ENCODE measurements at regions not wholly inside any gene's neighbourhood (a gene's known extent, or its start where the extent isn't known, plus 50 kb on each side); places are given as distances from the start of the nearest gene placed in this dataset.
A peak's percentile ranks its signal among the peaks of the same experiment; 100 is the strongest.

DNA sequence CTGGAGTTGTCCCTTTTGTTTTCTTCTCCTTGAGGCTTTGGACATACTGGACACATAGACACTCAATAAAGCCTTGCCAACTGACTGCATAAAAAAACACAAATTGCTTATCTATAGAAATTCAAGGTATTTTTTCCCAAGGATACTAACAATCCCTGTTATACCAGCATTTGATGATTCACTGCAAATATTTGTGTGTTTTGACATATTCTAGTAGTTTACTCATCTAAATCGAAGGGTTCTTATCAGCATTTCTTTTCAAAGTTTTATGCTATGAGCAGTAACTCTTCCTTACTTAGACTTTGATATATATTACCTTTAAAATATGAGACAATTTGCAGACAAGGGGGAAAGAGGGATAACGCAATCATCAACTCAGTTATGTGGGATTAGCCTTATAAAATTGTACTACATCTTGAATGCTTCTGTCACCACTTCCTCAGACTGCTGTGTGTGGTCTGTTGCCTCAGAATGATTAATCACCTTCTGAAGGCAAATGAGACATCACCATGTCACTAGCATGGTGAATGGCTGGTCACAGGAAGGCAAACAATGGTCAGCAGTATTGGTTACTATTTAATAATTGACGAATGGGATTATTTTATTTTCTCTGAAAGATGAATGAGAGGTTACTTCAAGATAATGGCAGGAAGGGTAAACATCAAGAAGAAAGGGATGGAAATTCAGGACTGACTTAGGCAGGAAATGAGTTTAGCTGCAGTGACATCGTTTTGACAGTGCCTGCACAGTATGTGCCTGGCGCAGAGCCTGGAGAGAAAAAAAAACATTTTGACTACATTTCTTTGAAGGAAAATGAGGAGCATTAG is 544.3 kb upstream of the CNKSR2 start:
- H3K4me1 ChIP-seq (replicated peaks in 1 of 2), result no peaks in the 10 kb centered on the region
- in situ Hi-C loops (cut with MboI; ENCODE audit: low pct_unique_long_range_greater_than_20kb in 2 of 9, low sequenced_read_pairs in 9 of 9, unreplicated experiment in 9 of 9), result no loop called here
- 0 to 61% (median 10%) methylated on average over 1 to 3 of the region's 5 CpGs; no CpG with 5 or more reads in 3 of the 10 experiments for WGBS, 10 experiments
- H3K27ac ChIP-seq, result no peak overlapping the region
- peak in 5 of 8 experiments; percentile 83 to 97 (median 94) for ATAC-seq (replicated peaks in 6 of 8)
- no peak overlapping the region for H3K4me3 ChIP-seq

DNA sequence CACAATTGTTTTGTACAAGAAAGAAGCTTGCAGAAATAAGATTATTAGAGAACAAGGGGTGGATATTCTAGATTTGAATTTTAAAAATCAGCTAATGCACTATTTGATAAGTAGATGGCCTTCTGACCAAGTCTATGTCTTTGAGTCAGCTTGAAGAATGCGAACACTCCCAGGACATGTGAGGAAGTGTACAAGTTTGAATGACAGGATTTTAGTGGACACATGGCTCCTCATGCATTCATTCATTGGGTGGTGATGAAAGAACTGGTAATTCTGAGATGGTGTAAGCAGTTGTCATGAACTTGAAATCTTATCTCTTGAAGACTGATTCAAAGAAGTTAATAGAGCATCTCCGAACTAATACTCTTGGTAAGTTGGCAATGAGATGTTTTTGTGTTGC is 548.2 kb upstream of the CNKSR2 start:
- no peaks in the 10 kb centered on the region for H3K4me1 ChIP-seq (replicated peaks in 1 of 2)
- H3K27ac ChIP-seq, result no peak overlapping the region
- in situ Hi-C loops (cut with MboI; ENCODE audit: low pct_unique_long_range_greater_than_20kb in 2 of 9, low sequenced_read_pairs in 9 of 9, unreplicated experiment in 9 of 9), result no loop called here
- ATAC-seq (replicated peaks in 6 of 8), result peak in 2 of 8 experiments; percentile 55 to 64
- 62 to 80% methylated on average over 1 to 2 of the region's 2 CpGs; no CpG with 5 or more reads in 8 of the 10 experiments for WGBS, 10 experiments
- H3K4me3 ChIP-seq, result no peak overlapping the region

DNA sequence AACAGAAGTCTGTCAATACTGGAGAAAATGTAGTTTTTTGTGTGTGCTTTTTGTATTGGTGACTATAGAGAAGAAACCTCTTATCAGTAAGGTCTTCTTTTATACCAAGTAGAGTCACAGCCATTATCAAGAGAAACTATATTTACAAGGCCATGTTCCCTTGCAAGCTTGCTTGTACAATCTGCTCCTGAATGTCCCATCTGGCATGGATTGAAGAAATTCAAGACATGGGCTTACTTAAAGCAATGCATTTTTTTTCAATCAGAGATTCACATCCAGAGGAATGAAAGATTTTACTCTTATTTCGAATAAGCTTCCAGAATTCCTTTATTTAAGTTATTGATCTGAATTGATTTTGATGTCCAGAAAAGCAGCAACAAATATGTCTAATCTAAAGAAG is 537.3 kb upstream of the RPS6KA3 start:
- no peak for ATAC-seq (replicated peaks in 6 of 8)
- WGBS, 10 experiments, result 0% methylated on average over 1 of the region's 1 CpG; no CpG with 5 or more reads in 8 of the 10 experiments
- Histone ChIP-seq H3K27ac (no peak overlapping the region), H3K4me3 (no peak overlapping the region), H3K4me1 (replicated peaks in 1 of 2) (no peaks in the 10 kb centered on the region)
- in situ Hi-C loops (cut with MboI; ENCODE audit: low pct_unique_long_range_greater_than_20kb in 2 of 9, low sequenced_read_pairs in 9 of 9, unreplicated experiment in 9 of 9), result no loop called here

DNA sequence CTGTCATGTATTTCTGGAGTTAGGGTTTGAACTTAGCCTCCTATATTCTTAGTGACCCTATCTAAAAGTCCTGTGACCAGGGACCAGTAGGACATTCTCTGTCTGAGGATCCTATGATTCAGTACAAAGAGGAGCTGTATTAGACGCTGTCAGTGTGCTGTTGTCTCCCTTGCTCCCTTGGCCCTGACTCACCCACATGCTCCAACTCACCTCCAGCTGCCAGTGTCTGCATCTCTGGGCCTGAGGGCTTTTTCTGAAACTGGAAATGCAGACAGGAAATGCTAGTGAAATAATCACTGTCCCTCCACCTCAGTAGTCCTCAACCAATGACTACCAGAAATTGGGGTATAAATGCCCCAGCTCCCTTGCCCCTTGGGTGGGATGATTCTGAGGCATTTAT is 535.3 kb upstream of the RPS6KA3 start:
- Histone ChIP-seq H3K27ac (no peak overlapping the region), H3K4me1 (replicated peaks in 1 of 2) (no peaks in the 10 kb centered on the region), H3K4me3 (no peak overlapping the region)
- WGBS, 10 experiments, result no CpG with 5 or more reads among the region's 1 CpG
- in situ Hi-C loops (cut with MboI; ENCODE audit: low pct_unique_long_range_greater_than_20kb in 2 of 9, low sequenced_read_pairs in 9 of 9, unreplicated experiment in 9 of 9), result no loop called here
- no peak for ATAC-seq (replicated peaks in 6 of 8)

DNA sequence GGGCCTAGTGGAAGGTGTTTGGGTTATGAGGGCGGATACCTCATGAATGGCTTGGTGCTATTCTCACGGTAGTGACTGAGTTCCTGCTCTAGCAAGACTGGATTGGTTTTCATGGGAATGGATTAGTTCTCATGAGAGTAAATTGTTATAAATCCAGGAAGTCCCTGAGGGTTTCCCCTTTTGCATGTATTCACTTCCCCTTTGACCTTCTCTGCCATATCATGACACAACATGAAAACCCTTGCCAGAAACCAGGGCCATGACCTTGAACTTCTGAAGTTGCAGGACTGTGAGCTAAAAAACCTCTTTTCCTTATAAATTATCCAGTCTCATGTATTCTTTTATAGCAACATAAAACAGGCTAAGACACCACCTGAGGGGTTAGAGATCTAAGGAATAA is 529.7 kb upstream of the RPS6KA3 start:
- in situ Hi-C loops (cut with MboI; ENCODE audit: low pct_unique_long_range_greater_than_20kb in 2 of 9, low sequenced_read_pairs in 9 of 9, unreplicated experiment in 9 of 9), result no loop called here
- H3K4me1 ChIP-seq (replicated peaks in 1 of 2), result no peaks in the 10 kb centered on the region
- H3K27ac ChIP-seq, result no peak overlapping the region
- 33% methylated on average over 2 of the region's 2 CpGs; no CpG with 5 or more reads in 9 of the 10 experiments for WGBS, 10 experiments
- ATAC-seq (replicated peaks in 6 of 8), result no peak
- no peak overlapping the region for H3K4me3 ChIP-seq

DNA sequence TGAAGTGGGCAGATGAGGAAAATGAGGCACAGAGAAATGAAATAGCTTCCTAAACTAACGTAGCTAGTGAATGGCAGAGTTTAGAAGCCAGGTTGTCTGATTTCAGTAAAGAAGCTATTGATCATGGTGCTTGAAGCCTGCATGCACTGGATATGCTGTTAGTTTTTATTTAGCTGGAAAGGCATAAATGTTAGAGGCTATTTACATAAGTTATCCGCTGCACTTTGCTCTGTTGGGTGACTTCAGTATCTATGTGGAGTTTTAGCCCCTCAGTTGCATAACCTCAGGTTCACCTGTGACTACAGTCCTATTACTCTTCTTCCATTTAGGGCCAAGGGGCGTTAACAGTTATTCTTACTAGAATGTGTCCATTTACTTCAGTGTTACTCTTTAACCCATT is 522.4 kb upstream of the RPS6KA3 start:
- Histone ChIP-seq H3K27ac (no peak overlapping the region), H3K4me1 (replicated peaks in 1 of 2) (no peaks in the 10 kb centered on the region), H3K4me3 (no peak overlapping the region)
- no peak for ATAC-seq (replicated peaks in 6 of 8)
- in situ Hi-C loops (cut with MboI; ENCODE audit: low pct_unique_long_range_greater_than_20kb in 2 of 9, low sequenced_read_pairs in 9 of 9, unreplicated experiment in 9 of 9), result no loop called here
- 0 to 100% (median 100%) methylated on average over 1 to 3 of the region's 3 CpGs; no CpG with 5 or more reads in 5 of the 10 experiments for WGBS, 10 experiments

DNA sequence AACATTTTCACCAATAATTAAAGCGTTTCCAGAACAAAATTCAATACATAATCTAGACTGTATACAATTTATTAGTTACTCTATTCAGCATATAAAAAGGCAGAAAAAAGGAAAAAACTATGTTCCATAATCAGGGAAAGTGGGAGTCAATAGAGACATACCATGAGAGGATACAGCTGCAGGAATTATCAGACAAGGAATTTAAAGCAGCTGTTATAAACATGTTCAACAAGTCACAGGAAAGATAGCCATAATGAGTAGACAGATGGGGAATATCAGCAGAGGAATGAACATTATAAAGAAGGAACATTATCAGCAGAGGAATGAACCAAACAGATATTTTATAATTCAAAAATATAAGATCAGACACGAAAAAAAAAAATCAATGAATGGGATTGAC is 500.6 kb upstream of the RPS6KA3 start:
- in situ Hi-C loops (cut with MboI; ENCODE audit: low pct_unique_long_range_greater_than_20kb in 2 of 9, low sequenced_read_pairs in 9 of 9, unreplicated experiment in 9 of 9), result no loop called here
- Histone ChIP-seq H3K4me1 (replicated peaks in 1 of 2) (no peaks in the 10 kb centered on the region), H3K27ac (no peak overlapping the region), H3K4me3 (no peak overlapping the region)
- 0 to 100% (median 46%) methylated on average over 1 to 2 of the region's 2 CpGs; no CpG with 5 or more reads in 3 of the 10 experiments for WGBS, 10 experiments
- no peak for ATAC-seq (replicated peaks in 6 of 8)

DNA sequence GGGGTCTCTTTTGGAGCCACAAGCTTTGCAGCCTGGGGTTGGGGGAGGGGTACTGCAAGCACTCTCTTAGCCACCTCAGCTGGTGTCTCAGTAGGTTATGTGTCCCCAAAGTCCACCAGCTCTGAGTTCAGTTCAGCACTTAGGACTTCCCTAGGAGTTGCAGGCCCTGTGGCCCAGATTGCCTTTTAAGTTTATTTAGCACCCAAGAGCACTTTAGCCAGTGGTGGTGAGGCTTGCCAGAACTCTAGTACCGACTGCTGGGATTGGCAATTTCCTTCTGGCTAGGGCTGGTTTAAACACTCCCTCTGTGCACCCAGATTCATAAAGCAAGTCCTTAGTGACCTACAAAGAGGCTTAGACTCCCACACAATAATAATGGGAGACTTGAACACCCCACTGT is 489.9 kb upstream of the RPS6KA3 start:
- Histone ChIP-seq H3K4me3 (no peak overlapping the region), H3K27ac (no peak overlapping the region), H3K4me1 (replicated peaks in 1 of 2) (no peaks in the 10 kb centered on the region)
- 60% methylated on average over 1 of the region's 1 CpG; no CpG with 5 or more reads in 9 of the 10 experiments for WGBS, 10 experiments
- no peak for ATAC-seq (replicated peaks in 6 of 8)
- in situ Hi-C loops (cut with MboI; ENCODE audit: low pct_unique_long_range_greater_than_20kb in 2 of 9, low sequenced_read_pairs in 9 of 9, unreplicated experiment in 9 of 9), result no loop called here

DNA sequence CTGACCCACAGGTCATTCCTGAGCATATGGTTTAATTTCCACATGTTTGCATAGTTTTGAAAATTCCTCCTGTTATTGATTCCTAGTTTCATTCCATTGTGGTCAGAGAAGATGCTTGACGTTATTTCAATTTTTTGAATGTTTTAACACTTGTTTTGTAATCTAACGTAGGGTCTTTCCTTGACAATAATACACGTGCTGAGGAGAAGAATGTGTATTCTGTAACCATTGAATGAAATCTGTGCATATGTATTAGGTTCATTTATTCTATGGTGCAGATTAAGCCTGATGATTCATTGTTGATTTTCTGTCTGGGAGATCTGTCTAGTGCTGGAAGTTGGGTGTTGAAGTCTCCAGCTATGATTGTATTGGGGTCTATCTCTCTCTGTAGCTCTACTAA is 486.4 kb upstream of the RPS6KA3 start:
- no peaks in the 10 kb centered on the region for H3K4me1 ChIP-seq (replicated peaks in 1 of 2)
- in situ Hi-C loops (cut with MboI; ENCODE audit: low pct_unique_long_range_greater_than_20kb in 2 of 9, low sequenced_read_pairs in 9 of 9, unreplicated experiment in 9 of 9), result no loop called here
- ATAC-seq (replicated peaks in 6 of 8), result peak in 1 of 8 experiments; percentile 29
- H3K4me3 ChIP-seq, result no peak overlapping the region
- no peak overlapping the region for H3K27ac ChIP-seq
- WGBS, 10 experiments, result 0 to 100% (median 46%) methylated on average over 1 to 3 of the region's 3 CpGs; no CpG with 5 or more reads in 4 of the 10 experiments

DNA sequence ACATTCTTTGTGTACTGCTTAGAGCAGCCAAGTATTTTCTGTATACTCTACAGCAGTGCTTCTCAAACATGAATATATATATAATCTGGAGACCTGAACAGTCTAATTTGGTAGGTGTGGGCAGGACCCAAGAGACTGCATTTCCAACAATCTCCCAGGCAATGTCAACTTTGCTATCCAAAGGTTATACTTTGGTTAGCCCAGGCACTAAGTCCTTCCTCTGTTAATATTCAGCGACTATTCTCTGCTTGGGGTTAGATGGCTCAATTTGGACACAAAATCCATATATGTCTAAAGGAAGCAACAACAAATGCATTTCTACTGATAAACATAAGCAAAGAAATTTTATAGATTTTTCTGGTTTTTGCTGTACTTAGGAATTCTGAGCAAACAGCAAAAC is 480.0 kb upstream of the RPS6KA3 start:
- in situ Hi-C loops (cut with MboI; ENCODE audit: low pct_unique_long_range_greater_than_20kb in 2 of 9, low sequenced_read_pairs in 9 of 9, unreplicated experiment in 9 of 9), result no loop called here
- ATAC-seq (replicated peaks in 6 of 8), result no peak
- WGBS, 10 experiments, result 33 to 100% (median 86%) methylated on average over 1 of the region's 1 CpG; no CpG with 5 or more reads in 6 of the 10 experiments
- Histone ChIP-seq H3K4me3 (no peak overlapping the region), H3K4me1 (replicated peaks in 1 of 2) (no peaks in the 10 kb centered on the region), H3K27ac (no peak overlapping the region)

DNA sequence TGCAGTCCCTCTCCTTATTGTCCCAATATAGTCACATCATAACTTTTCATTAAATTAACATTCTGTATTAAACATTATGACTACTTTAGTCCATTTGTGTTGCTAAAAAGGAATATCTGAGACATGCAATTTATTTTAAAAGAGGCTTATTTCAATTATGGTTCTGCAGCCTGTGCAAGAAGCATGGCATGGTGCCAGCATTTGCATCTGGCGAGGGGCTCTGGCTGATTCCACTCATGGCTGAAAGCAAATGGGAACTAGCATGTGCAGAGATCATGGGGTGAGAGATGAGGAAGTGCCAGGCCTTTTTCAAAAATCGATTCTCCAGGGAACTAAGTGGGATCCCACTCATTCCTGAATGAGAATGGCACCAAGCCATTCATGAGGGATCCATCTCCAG is 476.3 kb upstream of the RPS6KA3 start:
- Histone ChIP-seq H3K4me1 (replicated peaks in 1 of 2) (no peaks in the 10 kb centered on the region), H3K4me3 (no peak overlapping the region), H3K27ac (no peak overlapping the region)
- in situ Hi-C loops (cut with MboI; ENCODE audit: low pct_unique_long_range_greater_than_20kb in 2 of 9, low sequenced_read_pairs in 9 of 9, unreplicated experiment in 9 of 9), result no loop called here
- no peak for ATAC-seq (replicated peaks in 6 of 8)
- 20% methylated on average over 1 to 2 of the region's 2 CpGs; no CpG with 5 or more reads in 8 of the 10 experiments for WGBS, 10 experiments

DNA sequence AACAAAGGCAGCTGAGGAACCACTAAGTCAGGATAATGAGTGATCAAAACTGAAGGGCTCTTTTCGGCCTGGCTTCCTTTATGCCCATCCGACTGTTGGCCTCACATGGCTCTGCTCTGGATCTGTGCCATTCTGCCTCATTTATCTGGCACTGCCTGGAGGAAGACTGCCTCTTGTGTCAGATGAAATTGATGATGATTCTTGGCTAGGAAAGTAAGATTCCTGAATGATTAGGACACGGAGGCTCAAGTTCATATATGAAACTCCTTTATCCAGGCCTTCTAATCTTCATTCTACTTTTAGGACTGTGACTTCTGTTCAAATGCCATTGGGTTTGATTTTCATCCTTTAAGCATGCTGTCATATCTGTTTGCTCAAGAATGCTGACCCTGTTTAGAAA is 475.4 kb upstream of the RPS6KA3 start:
- Histone ChIP-seq H3K4me3 (no peak overlapping the region), H3K4me1 (replicated peaks in 1 of 2) (no peaks in the 10 kb centered on the region), H3K27ac (no peak overlapping the region)
- in situ Hi-C loops (cut with MboI; ENCODE audit: low pct_unique_long_range_greater_than_20kb in 2 of 9, low sequenced_read_pairs in 9 of 9, unreplicated experiment in 9 of 9), result no loop called here
- WGBS, 10 experiments, result 20 to 83% (median 69%) methylated on average over 1 to 3 of the region's 3 CpGs; no CpG with 5 or more reads in 7 of the 10 experiments
- peak in 1 of 8 experiments; percentile 57 for ATAC-seq (replicated peaks in 6 of 8)

DNA sequence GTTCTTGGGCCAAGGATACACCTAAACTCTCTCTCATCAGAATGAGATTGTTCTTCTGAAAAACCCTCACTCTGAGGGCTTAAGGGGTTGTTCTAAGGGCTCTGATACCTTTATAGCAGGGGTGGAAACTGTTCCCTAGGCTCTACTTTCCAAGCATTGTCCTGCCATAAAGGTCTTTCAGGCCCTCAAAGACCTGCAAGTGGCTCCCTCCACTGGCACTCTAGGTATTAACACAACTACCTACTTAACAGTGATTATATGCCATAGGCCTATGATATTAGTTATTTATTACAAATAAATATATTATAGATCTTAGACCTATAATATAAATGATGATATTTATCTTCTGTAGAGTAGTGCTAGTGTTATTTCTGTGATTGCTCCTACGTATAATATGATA is 473.7 kb upstream of the RPS6KA3 start:
- no CpG with 5 or more reads among the region's 1 CpG for WGBS, 10 experiments
- ATAC-seq (replicated peaks in 6 of 8), result no peak
- Histone ChIP-seq H3K4me1 (replicated peaks in 1 of 2) (no peaks in the 10 kb centered on the region), H3K4me3 (no peak overlapping the region), H3K27ac (no peak overlapping the region)
- in situ Hi-C loops (cut with MboI; ENCODE audit: low pct_unique_long_range_greater_than_20kb in 2 of 9, low sequenced_read_pairs in 9 of 9, unreplicated experiment in 9 of 9), result no loop called here

Measured in motor neuron (in vitro differentiated cells).